ENCODE measurements at regions not wholly inside any gene's neighbourhood (a gene's known extent, or its start where the extent isn't known, plus 50 kb on each side); places are given as distances from the start of the nearest gene placed in this dataset.

- ChIA-PET POLR2A (ENCODE audit: low non-redundant PET) (no interaction called here), CTCF (no interaction called here)
- TF ChIP-seq CTCF (conservative IDR thresholded peaks at IDR 0.05; ENCODE audit: low read depth): no peak
- H3K27ac ChIP-seq: no peak overlapping the region
- no peak for DNase-seq (ENCODE audit: low spot score)
Observed at GRCh38 chr13:40153516-40153915, 498.1 kb downstream of the COG6 start.

GRCh38 chr13:40155201-40155600, 499.7 kb downstream of the COG6 start:
- CTCF ChIA-PET: interaction anchor here (0.5 to 0.7 kb wide), 2 partner anchors 382 to 1166 kb away, joined by 3 to 4 read pairs; no protein-coding TSS in a partner anchor
- H3K27ac ChIP-seq: no peak overlapping the region
- DNase-seq (ENCODE audit: low spot score): no peak
- TF ChIP-seq CTCF (conservative IDR thresholded peaks at IDR 0.05; ENCODE audit: low read depth): no peak
- POLR2A ChIA-PET (ENCODE audit: low non-redundant PET): no interaction called here

- H3K27ac ChIP-seq: no peak overlapping the region
- TF ChIP-seq CTCF (conservative IDR thresholded peaks at IDR 0.05; ENCODE audit: low read depth): no peak
- ChIA-PET CTCF (no interaction called here), POLR2A (ENCODE audit: low non-redundant PET) (interaction anchor here (0.5 kb wide), 1 partner anchor 70 kb away, joined by 3 read pairs; no protein-coding TSS in a partner anchor)
- no peak for DNase-seq (ENCODE audit: low spot score)
Observed at GRCh38 chr13:40158218-40158617, 502.8 kb downstream of the COG6 start.

- H3K27ac ChIP-seq: no peak overlapping the region
- no peak for DNase-seq (ENCODE audit: low spot score)
- CTCF ChIA-PET: no interaction called here
- TF ChIP-seq CTCF (conservative IDR thresholded peaks at IDR 0.05; ENCODE audit: low read depth): no peak
- POLR2A ChIA-PET (ENCODE audit: low non-redundant PET): interaction anchor here (0.5 kb wide), 1 partner anchor 69 kb away, joined by 3 read pairs; no protein-coding TSS in a partner anchor
Observed at GRCh38 chr13:40158757-40159156, 503.3 kb downstream of the COG6 start.

GRCh38 chr13:40159736-40160135, 504.3 kb downstream of the COG6 start:
- H3K27ac ChIP-seq: no peak overlapping the region
- POLR2A ChIA-PET (ENCODE audit: low non-redundant PET): no interaction called here
- TF ChIP-seq CTCF (conservative IDR thresholded peaks at IDR 0.05; ENCODE audit: low read depth): no peak
- no peak for DNase-seq (ENCODE audit: low spot score)
- CTCF ChIA-PET: interaction anchor here (0.6 kb wide), 1 partner anchor 92 kb away, joined by 3 read pairs; no protein-coding TSS in a partner anchor

GRCh38 chr13:40160618-40161350, 505.3 kb downstream of the COG6 start:
- CTCF ChIA-PET: interaction anchor here (0.6 to 0.7 kb wide), 2 partner anchors 207 to 487 kb away, joined by 3 to 4 read pairs; no protein-coding TSS in a partner anchor
- no peak for DNase-seq (ENCODE audit: low spot score)
- no peak for TF ChIP-seq CTCF (conservative IDR thresholded peaks at IDR 0.05; ENCODE audit: low read depth)
- POLR2A ChIA-PET (ENCODE audit: low non-redundant PET): no interaction called here
- H3K27ac ChIP-seq: no peak overlapping the region

Data from RWPE1 (cell line).